ELF-1 (cell line): ENCODE measurements at regions not wholly inside any gene's neighbourhood (a gene's known extent, or its start where the extent isn't known, plus 50 kb on each side); places are given as distances from the start of the nearest gene placed in this dataset.

Source experiments
- DNase-seq: peaks from one replicate; pipeline ENCODE4 v3.0.0-alpha.2; 2016; ENCODE audit warnings: low read depth, low spot score

- DNase-seq, result no peak
Observed at GRCh38 chr19:30708416-30709178, 336.4 kb downstream of the ZNF536 start.

- no peak for DNase-seq
Observed at GRCh38 chr19:30704771-30705330, 332.7 kb downstream of the ZNF536 start.

GRCh38 chr19:30703645-30704044, 331.5 kb downstream of the ZNF536 start:
- no peak for DNase-seq

- no peak for DNase-seq
Observed at GRCh38 chr19:30701178-30701577, 329.0 kb downstream of the ZNF536 start.

- no peak for DNase-seq
Observed at GRCh38 chr19:30699871-30700280, 327.7 kb downstream of the ZNF536 start.

DNA sequence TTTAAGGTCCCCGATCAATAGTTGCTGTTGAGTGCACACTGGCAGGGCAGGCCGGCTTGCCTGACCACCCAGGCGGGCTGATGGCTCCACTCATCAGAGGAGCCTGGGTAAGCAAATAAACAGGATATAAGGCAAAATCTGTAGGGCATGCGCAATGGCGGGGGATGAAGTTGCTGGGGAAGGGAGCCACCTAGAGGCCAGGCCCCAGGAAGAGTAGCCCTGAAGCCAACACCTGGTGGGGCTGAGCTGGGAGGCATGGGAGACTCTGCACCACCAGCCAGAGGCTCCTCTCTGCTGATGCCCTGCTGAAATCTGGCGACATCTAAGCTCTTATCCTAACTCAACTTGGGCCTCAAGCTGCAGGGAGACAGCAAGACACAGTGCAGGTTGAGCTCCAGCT, 324.3 kb downstream of the ZNF536 start:
- peak; percentile 88 for DNase-seq

DNA sequence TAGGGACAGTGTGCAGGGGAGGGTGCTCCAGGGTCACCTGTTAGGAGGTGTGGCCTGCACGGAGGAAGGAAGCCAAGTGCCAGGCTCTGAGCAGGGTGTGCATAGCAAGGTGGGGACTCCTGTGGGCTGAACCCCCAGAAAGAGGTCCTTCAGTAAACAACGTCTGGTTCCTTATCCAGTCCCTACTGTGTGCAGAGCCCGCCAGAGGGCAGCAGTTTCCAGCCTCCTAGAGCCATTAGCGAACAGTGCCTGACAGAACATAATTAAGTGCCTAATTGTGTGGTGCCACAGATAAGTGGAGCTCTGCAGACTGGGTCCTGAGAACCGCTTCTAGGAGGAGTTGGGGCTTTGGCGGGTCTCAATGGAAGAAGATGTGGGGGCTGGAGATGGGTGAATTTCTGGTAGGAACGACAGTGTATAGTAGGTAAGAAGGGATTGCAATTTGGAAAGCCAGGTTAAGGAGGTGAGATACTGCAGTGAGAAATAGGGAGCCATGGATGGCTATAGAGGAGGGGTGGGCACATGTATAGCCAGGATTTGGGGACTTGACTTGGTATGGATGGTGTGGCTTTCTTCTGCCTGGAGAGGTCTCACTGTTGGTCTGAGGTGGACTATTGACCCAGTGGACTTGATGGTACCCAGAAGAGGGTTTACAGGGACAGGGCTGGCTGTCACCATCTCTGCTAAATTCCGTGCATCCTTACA, 323.1 kb downstream of the ZNF536 start:
- peak; percentile 49 for DNase-seq

DNA sequence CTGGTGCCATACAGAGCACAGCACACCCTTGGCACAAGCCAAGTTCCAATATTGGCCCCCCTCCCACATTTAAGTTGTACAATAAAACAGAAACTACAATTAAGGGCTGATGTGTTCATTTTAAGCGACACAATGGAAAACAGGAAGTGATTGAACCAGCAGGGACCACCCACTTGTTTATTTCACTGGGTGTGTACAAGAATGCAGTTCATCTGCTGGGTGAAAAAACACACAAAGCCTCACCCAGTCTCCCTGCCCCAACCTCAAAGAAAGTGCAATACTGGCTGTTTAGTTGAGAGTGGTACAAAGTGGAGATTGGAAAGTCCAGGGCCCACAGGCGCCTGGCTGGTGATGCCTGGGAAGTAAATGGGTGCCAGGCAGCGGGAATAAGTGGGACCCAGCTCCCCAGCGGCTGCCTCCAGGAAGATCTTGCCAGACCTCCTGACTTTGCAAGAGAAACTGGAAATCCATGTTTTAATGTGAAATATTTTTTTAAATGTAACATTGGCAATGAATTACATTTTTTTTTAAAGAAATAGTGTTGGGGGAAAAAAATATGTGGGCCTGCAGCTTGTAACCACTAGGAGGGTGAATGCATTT, 322.1 kb downstream of the ZNF536 start:
- DNase-seq, result no peak

GRCh38 chr19:30692879-30693503, 320.8 kb downstream of the ZNF536 start:
- DNase-seq, result no peak

DNA sequence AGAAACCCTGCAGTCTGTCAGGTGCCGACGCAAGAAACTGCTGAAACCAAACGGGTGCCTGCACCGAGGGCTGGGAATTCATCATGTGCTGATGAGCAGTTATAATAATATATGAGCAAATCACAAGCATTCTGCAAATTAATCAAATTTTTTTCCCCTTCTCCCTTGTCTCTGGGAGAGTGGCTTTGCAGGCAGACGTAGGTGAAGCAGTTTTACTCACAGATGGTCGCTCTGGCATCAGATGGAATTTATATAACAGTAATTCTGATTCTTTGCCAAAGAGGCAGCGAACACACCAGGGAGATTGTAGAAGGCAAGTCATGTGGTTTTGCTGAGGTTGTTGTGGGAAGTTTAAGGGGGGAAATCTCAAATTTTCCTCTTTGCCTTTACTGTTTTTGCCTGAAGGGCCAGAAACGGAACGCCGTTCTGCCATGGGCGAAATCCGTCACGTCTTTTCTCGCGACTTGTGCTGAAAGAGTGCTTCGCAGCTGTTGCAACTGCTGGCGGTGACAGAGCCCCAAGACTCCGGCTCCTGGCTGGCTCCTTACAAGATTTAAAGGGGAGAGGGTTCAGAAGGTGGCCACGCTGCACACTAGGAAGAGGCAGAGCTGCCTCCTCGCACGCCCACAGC, 320.1 kb downstream of the ZNF536 start:
- peak; percentile 27 for DNase-seq

DNA sequence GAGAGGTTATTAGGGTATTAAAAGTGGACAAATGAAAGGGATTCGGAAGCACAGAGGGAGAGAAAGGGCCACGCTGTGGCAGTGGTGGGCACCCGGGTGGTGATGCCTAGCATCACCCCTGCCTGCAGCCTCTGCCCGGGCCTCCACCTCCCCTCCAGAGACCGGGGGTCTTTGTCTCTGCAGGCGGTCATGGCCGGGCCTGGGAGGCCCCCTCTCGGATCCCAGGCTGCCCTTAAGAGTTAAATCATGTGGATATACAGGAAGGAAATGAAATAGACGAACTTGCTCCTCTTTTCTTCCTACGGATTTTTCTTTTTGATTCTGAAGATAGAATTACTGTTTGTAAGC, 319.6 kb downstream of the ZNF536 start:
- DNase-seq, result no peak

DNA sequence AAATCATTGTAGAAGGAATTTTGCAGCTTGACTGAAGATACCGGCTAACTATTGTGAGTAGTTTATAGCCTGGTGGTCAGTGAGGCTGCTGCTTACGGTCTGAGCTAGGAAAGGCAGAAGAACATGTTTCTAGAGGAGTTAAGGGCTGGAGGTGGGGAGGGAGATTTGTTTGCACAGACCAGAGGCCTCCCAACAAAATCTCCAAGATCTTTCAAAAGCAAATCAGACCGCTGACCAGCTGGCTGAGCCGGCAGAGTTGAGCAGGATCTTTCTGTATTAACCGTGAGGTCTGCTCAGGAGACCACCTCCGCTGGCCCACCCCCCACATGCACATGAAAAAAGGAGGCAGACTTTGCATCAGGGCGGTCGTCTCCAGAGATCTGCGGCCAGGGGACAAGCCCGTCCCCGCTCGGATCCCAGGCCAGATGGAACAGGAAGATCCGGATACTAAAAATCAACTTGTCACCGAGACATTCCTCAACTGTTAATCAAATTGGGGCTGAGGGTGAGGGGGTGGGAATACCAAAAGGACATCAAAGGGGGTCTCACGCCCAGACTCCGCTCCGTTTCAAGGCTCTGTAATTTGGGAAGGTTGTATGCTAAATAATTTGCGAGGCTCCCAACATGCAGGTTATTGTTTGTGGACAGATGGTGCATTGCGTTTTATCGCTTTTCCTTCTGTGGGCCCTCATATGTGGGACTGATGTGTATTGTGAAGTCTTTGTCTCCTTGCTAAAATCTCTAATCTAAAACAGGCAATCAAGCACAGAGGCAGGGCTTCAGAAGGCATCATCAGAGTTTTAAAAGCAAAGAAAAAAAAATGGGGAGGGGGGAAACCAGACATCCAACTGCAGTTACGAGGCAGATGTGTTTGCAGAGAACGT, 319.0 kb downstream of the ZNF536 start:
- DNase-seq, result peak; percentile 60

DNA sequence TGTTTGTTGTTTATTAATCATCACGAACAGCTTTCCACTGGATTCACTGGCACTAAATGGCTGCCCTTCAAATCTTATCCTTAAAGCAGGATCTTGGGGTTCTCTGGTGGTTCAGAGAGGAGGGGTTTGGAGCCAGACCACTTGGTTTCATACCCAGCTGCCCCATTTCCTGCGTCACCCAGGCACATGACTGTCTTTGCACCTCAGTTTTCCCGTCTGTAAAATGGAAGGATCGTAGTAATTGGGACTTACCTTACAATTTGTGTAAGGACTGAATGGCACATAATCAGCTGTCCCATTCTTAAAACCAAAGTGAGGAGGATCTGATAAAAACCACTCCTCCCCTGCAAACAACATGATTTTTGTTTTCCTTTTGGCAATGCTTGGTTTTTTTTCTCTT, 318.3 kb downstream of the ZNF536 start:
- no peak for DNase-seq

GRCh38 chr19:30689474-30689873, 317.3 kb downstream of the ZNF536 start:
- DNase-seq, result no peak

GRCh38 chr19:30688696-30689095, 316.5 kb downstream of the ZNF536 start:
- no peak for DNase-seq

GRCh38 chr19:30686826-30687566, 314.8 kb downstream of the ZNF536 start:
- DNase-seq, result no peak

DNA sequence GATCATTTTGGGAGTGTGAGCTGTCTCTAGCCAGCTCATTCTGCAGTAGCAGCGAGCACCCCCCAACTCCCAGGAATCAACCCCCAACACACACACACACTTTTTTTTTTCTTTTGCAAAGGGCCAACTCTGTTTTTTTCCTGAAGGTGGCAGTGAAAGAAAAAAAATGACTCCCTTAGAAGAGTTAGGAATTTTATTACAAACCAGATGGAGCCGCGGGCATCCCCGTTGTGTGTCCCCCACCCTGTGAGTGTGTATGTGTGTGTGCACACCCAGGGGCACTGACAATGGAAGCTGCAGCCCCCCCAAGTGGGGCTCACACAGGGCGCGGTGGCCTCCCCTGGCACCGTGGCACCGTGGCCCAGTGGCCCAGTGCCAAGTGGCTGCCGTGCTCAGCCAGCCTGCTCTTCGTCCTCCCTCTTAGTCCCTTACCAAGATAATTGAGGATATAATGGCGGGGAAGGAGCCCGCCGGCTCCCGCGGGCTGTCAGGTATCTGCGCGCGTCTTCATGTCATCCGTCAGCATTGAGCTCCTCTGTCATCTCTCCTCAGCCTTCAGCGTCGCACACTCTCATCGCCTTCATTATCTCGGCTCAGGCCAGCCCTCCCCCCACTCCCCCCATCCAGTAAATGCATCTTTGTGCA, 314.1 kb downstream of the ZNF536 start:
- DNase-seq, result no peak

- DNase-seq, result no peak
Observed at GRCh38 chr19:30685426-30686000, 313.3 kb downstream of the ZNF536 start.

DNA sequence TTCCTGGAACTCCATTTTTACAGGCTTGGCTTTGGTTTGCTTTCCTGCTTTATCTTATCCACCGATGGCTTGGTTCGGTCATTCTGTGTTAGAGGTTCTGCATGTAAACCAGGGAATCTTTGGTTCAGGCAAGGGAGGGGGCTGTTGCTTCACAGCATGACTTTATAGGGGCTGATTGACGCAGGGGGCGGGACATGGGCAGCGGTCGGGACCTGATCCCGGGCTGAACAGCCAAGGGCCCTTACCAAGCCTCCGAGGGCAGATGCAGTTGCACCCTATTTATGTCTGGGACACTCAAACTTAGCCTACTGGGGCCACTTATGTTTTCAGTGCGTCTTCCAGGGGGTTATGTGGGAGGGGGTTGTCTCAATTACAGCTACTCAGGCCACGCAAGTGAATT, 312.4 kb downstream of the ZNF536 start:
- no peak for DNase-seq
